Smooth muscle cell (in vitro differentiated cells): ENCODE measurements at regions not wholly inside any gene's neighbourhood (a gene's known extent, or its start where the extent isn't known, plus 50 kb on each side); places are given as distances from the start of the nearest gene placed in this dataset.

Experiments
- DNase-seq: peaks from one replicate; lab custom pipeline; 2025; ENCODE audit not compliant: unreplicated experiment; lab: John Stamatoyannopoulos, UW
- H2AFZ ChIP-seq: fragments of 200-600 bp; sonication (generic); 2 replicates; pipeline ENCODE4 v1.6.0; 2016; ENCODE audit warnings: antibody characterized with exemption, low read depth, mild to moderate bottlenecking
- H3F3A ChIP-seq: fragments of 200-600 bp; sonication (generic); 2 replicates; pipeline ENCODE4 v1.6.0; 2017; ENCODE audit warnings: antibody characterized with exemption, low read depth
- H3K27ac ChIP-seq: fragments of 200-600 bp; sonication (generic); 2 replicates; pipeline ENCODE4 v1.5.1; 2016; ENCODE audit warnings: low read depth, mild to moderate bottlenecking
- H3K27me3 ChIP-seq: fragments of 200-600 bp; sonication (generic); 2 replicates; pipeline ENCODE4 v1.6.1; 2016; ENCODE audit warnings: low read depth, mild to moderate bottlenecking
- H3K36me3 ChIP-seq: fragments of 200-600 bp; sonication (generic); 2 replicates; pipeline ENCODE4 v1.5.1; 2016; ENCODE audit warnings: low read depth
- H3K4me1 ChIP-seq: fragments of 200-600 bp; sonication (generic); 2 replicates; pipeline ENCODE4 v1.5.1; 2016; ENCODE audit warnings: low read depth
- H3K4me2 ChIP-seq: fragments of 200-600 bp; sonication (generic); 2 replicates; pipeline ENCODE4 v1.6.0; 2016; ENCODE audit warnings: mild to moderate bottlenecking
- H3K4me3 ChIP-seq: fragments of 200-600 bp; sonication (generic); 2 replicates; pipeline ENCODE4 v1.5.1; 2016; ENCODE audit warnings: mild to moderate bottlenecking
- H3K79me2 ChIP-seq: fragments of 200-600 bp; sonication (generic); 2 replicates; pipeline ENCODE4 v1.6.0; 2016; ENCODE audit warnings: low read depth, mild to moderate bottlenecking
- H3K9ac ChIP-seq: fragments of 200-600 bp; sonication (generic); 2 replicates; pipeline ENCODE4 v1.6.0; 2016; ENCODE audit warnings: low read depth
- H3K9me3 ChIP-seq: fragments of 200-600 bp; sonication (generic); replicated peaks from 2 replicates; pipeline ENCODE4 v1.5.1; 2016; ENCODE audit warnings: low read depth
- H4K20me1 ChIP-seq: fragments of 200-600 bp; sonication (generic); 2 replicates; pipeline ENCODE4 v1.6.0; 2016; ENCODE audit warnings: low read depth
- WGBS: methylation state at CpG from one replicate; pipeline ENCODE4 v1.1.7; 2016; ENCODE audit warnings: low lambda C conversion rate; 5-methylcytosine and 5-hydroxymethylcytosine counted together
- TF ChIP-seq, protein P1 (sequence below): fragments of 200-600 bp; sonication (generic); IDR thresholded peaks from 2 replicates; pipeline ENCODE4 v1.5.1; 2017; ENCODE audit warnings: borderline replicate concordance, mild to moderate bottlenecking, antibody characterized with exemption; ENCODE audit not compliant: insufficient read depth, poor library complexity, severe bottlenecking

DNA sequence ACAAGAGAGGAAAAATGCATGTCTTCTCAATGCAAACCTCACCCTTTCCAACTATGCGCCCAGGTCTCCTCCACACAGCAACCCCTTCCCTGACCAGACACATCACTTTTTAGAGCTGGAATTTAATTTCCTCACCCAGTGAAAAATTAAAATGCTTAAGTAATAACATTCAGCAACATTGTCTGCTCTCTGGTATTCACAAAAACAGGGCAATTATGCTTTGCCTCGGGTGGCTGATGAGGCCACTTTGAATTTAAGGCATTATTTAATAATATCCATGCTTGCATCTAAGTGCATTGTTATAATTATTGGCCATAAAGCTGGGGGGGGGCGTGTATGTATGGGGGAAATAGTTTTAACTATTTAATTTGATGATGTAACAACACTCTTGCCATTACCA, 777.8 kb upstream of the NRSN1 start:
- TF ChIP-seq, protein P1, sequence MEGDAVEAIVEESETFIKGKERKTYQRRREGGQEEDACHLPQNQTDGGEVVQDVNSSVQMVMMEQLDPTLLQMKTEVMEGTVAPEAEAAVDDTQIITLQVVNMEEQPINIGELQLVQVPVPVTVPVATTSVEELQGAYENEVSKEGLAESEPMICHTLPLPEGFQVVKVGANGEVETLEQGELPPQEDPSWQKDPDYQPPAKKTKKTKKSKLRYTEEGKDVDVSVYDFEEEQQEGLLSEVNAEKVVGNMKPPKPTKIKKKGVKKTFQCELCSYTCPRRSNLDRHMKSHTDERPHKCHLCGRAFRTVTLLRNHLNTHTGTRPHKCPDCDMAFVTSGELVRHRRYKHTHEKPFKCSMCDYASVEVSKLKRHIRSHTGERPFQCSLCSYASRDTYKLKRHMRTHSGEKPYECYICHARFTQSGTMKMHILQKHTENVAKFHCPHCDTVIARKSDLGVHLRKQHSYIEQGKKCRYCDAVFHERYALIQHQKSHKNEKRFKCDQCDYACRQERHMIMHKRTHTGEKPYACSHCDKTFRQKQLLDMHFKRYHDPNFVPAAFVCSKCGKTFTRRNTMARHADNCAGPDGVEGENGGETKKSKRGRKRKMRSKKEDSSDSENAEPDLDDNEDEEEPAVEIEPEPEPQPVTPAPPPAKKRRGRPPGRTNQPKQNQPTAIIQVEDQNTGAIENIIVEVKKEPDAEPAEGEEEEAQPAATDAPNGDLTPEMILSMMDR: no peak
- no peaks in the 10 kb centered on the region for H3F3A ChIP-seq
- no peaks in the 10 kb centered on the region for H4K20me1 ChIP-seq
- WGBS: 95% methylated on average over 3 of the region's 3 CpGs
- no peak overlapping the region for H3K4me2 ChIP-seq
- H2AFZ ChIP-seq: no peak overlapping the region
- no peaks in the 10 kb centered on the region for H3K36me3 ChIP-seq
- no peak overlapping the region for H3K9ac ChIP-seq
- no peak overlapping the region for H3K4me3 ChIP-seq
- DNase-seq: no peak
- no peaks in the 10 kb centered on the region for H3K79me2 ChIP-seq
- H3K4me1 ChIP-seq: no peaks in the 10 kb centered on the region
- no peaks in the 10 kb centered on the region for H3K27me3 ChIP-seq
- H3K9me3 ChIP-seq: no peaks in the 10 kb centered on the region
- H3K27ac ChIP-seq: no peak overlapping the region

DNA sequence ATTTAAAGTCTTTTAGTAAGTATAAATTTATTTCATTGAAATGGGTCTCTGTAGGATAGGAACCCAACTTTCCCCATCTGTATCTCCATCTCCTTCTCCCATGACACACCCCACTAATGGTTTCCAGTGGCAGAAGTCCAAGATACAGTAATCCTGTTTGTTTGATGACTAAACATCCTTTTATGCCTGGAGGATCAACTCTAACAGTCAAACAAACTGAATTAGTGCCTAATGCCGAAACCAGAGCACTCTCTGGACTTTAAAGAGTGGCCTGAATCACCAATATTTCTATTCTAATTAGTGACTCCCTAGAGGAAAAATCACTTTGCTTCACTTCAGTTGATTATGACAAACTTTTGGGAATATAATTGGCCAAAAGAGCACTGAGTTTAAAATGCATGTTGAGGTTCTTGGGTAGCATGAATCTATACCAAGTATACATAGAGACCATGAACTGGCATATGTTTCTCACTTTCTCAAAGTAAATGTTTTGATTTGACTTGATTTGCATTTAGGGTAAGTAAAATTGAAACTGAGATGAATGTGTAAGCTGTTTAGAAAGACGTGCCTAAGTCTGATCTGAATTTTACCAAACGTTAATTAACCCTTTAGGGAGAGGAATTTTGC, 776.4 kb upstream of the NRSN1 start:
- TF ChIP-seq, protein P1: no peak
- H3K27me3 ChIP-seq: no peaks in the 10 kb centered on the region
- H3K4me3 ChIP-seq: no peak overlapping the region
- H3K4me1 ChIP-seq: no peaks in the 10 kb centered on the region
- no peaks in the 10 kb centered on the region for H4K20me1 ChIP-seq
- H3F3A ChIP-seq: no peaks in the 10 kb centered on the region
- 45% methylated on average over 3 of the region's 3 CpGs for WGBS
- H3K4me2 ChIP-seq: peak overlapping the region; percentile 38
- H3K36me3 ChIP-seq: no peaks in the 10 kb centered on the region
- DNase-seq: no peak
- H3K9ac ChIP-seq: no peak overlapping the region
- H2AFZ ChIP-seq: no peak overlapping the region
- no peaks in the 10 kb centered on the region for H3K9me3 ChIP-seq
- H3K27ac ChIP-seq: peak overlapping the region; percentile 13
- H3K79me2 ChIP-seq: no peaks in the 10 kb centered on the region

DNA sequence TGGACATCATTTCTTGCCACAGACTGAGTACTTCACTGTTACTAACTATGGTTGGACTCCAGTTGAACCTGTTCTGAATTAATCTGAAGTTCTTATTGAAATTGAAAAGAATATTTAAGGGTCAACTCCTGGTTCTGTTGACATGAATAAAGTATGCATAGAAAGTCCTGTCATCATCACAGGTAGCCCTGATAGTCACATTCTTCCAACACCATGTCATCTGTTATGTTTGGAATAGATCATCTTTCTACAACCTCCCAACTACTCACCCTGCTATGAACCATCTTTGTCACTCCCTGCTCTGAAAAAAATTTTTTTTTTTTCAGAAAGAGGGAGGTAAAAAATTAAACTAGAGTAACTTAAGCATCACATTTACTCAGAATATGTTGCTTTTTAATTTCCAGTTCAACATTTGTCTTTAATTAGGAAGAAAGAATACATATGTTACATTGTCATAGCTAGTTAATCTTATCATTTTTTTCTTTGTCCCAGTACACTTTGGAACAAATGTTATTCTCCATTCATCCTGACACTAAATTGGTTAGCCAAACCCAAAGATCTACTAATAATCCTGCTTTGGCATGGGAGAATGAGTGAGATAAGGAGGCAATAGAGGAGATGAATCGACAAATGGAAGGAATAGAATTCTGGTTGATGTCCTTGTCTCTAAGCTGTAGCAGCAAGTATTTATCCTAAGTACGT, 775.1 kb upstream of the NRSN1 start:
- Histone ChIP-seq H4K20me1 (no peaks in the 10 kb centered on the region), H3K27ac (no peak overlapping the region), H3K4me1 (no peaks in the 10 kb centered on the region), H2AFZ (no peak overlapping the region), H3K79me2 (no peaks in the 10 kb centered on the region), H3K4me2 (no peak overlapping the region), H3K36me3 (no peaks in the 10 kb centered on the region), H3F3A (no peaks in the 10 kb centered on the region), H3K4me3 (no peak overlapping the region), H3K9me3 (no peaks in the 10 kb centered on the region), H3K27me3 (no peaks in the 10 kb centered on the region), H3K9ac (no peak overlapping the region)
- DNase-seq: no peak
- WGBS: 95% methylated on average over 2 of the region's 2 CpGs
- TF ChIP-seq, protein P1: no peak

DNA sequence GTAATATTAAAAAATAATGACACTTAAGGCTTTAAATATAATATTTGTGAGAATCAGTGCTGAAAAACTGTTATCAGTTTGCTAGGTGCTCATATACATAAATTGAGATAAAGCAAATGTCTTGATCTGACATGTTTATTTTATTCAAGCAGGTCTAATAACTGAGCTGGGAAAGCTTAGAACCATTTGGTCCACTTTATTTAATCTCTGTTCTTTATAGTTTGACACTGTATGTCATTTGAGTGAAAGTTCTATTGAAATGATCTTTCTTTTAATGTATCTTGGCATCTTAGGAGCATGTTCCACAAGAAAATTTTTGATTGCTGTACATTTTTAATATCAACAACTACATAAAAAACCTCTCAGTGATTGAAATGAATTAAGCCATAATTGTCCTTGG, 772.0 kb upstream of the NRSN1 start:
- Histone ChIP-seq H3F3A (no peaks in the 10 kb centered on the region), H3K4me1 (no peaks in the 10 kb centered on the region), H2AFZ (no peak overlapping the region), H3K27ac (no peak overlapping the region), H3K9me3 (no peaks in the 10 kb centered on the region), H3K4me3 (no peak overlapping the region), H3K4me2 (no peak overlapping the region), H3K27me3 (no peaks in the 10 kb centered on the region), H4K20me1 (no peaks in the 10 kb centered on the region), H3K36me3 (no peaks in the 10 kb centered on the region), H3K79me2 (no peaks in the 10 kb centered on the region), H3K9ac (no peak overlapping the region)
- TF ChIP-seq, protein P1: no peak
- no peak for DNase-seq
